Osteocyte (in vitro differentiated cells): ENCODE measurements at regions not wholly inside any gene's neighbourhood (a gene's known extent, or its start where the extent isn't known, plus 50 kb on each side); places are given as distances from the start of the nearest gene placed in this dataset.

Source experiments
- DNase-seq: peaks from one replicate; pipeline ENCODE4 v3.0.0; 2021; ENCODE audit warnings: mixed read lengths; ENCODE audit not compliant: unreplicated experiment; ENCODE audit errors: extremely low spot score
- H3K27ac Mint-ChIP-seq: one replicate; pipeline ENCODE4 v1.8.0; 2021; ENCODE audit warnings: mild to moderate bottlenecking, mixed read lengths; ENCODE audit not compliant: unreplicated experiment
- H3K27me3 Mint-ChIP-seq: one replicate; pipeline ENCODE4 v1.8.0; 2021; ENCODE audit warnings: mixed read lengths; ENCODE audit not compliant: unreplicated experiment
- H3K36me3 Mint-ChIP-seq: one replicate; pipeline ENCODE4 v1.8.0; 2021; ENCODE audit warnings: mixed read lengths; ENCODE audit not compliant: unreplicated experiment
- H3K4me1 Mint-ChIP-seq: one replicate; pipeline ENCODE4 v1.8.0; 2021; ENCODE audit warnings: mixed read lengths; ENCODE audit not compliant: unreplicated experiment
- H3K4me3 Mint-ChIP-seq: one replicate; pipeline ENCODE4 v1.8.0; 2021; ENCODE audit warnings: mild to moderate bottlenecking, moderate library complexity, mixed read lengths; ENCODE audit not compliant: unreplicated experiment
- H3K9me3 Mint-ChIP-seq: one replicate; pipeline ENCODE4 v1.8.0; 2021; ENCODE audit warnings: mixed read lengths; ENCODE audit not compliant: unreplicated experiment
- TF ChIP-seq, protein P1 (sequence below): fragments of 200-600 bp; sonication (generic); IDR thresholded peaks from 2 replicates; pipeline ENCODE4 v1.5.0; 2021; ENCODE audit warnings: antibody characterized with exemption, mild to moderate bottlenecking, moderate library complexity

DNA sequence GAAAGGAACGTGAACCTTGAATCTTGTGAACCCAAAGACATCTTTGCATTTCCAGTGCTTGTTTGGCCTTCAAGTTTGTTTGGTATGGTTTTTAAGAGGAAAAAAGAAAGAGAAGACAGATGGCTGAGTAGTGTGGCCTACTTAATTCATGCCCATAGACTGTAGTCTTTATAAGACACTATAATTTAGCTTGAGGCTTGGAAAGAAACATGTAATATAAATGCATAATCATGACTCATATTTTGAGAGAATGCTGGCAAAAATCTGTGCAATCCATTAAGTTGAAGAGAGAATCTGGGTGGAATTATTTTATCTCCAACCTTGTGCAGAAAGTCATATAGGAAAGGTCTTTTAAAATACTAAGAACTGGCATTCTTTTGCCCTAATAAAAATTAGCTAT, 179.3 kb downstream of the SIPA1L2 start:
- TF ChIP-seq, protein P1, sequence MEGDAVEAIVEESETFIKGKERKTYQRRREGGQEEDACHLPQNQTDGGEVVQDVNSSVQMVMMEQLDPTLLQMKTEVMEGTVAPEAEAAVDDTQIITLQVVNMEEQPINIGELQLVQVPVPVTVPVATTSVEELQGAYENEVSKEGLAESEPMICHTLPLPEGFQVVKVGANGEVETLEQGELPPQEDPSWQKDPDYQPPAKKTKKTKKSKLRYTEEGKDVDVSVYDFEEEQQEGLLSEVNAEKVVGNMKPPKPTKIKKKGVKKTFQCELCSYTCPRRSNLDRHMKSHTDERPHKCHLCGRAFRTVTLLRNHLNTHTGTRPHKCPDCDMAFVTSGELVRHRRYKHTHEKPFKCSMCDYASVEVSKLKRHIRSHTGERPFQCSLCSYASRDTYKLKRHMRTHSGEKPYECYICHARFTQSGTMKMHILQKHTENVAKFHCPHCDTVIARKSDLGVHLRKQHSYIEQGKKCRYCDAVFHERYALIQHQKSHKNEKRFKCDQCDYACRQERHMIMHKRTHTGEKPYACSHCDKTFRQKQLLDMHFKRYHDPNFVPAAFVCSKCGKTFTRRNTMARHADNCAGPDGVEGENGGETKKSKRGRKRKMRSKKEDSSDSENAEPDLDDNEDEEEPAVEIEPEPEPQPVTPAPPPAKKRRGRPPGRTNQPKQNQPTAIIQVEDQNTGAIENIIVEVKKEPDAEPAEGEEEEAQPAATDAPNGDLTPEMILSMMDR, result no peak
- H3K4me1 Mint-ChIP-seq, result peaks cover 27% of the 10 kb centered on the region
- no peaks in the 10 kb centered on the region for H3K27me3 Mint-ChIP-seq
- H3K36me3 Mint-ChIP-seq, result no peaks in the 10 kb centered on the region
- no peaks in the 10 kb centered on the region for H3K9me3 Mint-ChIP-seq
- no peak for DNase-seq
- H3K27ac Mint-ChIP-seq, result peak overlapping the region; percentile 52
- H3K4me3 Mint-ChIP-seq, result no peak overlapping the region

DNA sequence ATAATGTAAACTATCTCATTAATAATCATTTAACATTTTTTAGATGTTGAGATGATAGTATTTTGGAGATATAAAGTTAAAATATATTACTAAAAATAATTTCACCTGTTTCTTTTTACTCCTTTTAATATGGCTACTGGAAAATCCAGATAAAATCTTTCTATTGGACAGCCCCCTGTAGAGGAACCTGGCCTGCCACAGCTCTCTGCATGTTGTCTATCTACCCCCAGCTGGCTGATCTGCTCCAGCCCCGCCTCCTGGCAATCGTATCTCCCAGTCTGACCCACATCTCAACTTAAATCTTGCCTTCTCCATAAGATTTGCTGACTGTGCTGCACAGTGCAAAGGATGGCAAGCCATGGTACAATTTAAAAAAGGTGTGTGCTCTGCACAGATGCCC, 182.8 kb downstream of the SIPA1L2 start:
- TF ChIP-seq, protein P1, result no peak
- no peak for DNase-seq
- Mint-ChIP-seq H3K27ac (no peak overlapping the region), H3K27me3 (no peaks in the 10 kb centered on the region), H3K4me1 (peaks cover 25% of the 10 kb centered on the region), H3K9me3 (no peaks in the 10 kb centered on the region), H3K36me3 (peaks cover 6% of the 10 kb centered on the region), H3K4me3 (no peak overlapping the region)

DNA sequence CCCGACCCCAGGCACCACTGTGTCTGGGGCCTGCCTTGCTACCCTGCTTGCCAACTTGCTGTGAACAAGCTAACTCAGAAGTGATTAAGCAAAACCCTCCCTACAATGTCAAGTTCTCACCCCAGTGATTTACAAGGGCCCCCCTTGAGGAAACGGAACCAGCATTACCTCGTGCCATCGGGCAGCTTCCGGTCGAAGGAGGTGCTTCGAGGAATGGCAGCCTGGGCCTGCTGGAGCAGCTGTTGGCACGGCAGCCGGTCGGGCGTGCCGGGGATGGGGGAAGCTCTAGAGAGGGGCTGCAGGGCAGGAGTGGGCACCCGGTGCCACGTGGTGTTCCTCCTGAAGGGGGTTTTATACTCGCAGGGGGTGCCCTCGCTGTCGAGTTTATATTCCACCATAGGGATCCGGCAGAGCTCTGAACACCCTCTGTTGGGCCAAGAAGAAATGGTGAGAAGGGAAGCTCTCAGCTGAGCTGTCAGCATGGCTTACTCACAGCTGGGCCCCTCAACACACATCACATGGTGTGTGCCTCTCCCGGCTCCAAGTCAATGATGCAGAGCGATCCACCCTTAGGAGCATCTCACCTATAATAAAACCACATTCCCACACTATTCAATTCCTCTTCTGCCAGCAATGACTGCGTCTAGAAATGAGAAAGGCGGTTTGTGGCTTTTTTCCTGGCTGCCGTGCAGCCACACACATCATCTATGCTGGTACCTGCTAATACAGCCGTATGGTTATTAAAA, 184.4 kb downstream of the SIPA1L2 start:
- DNase-seq, result no peak

DNA sequence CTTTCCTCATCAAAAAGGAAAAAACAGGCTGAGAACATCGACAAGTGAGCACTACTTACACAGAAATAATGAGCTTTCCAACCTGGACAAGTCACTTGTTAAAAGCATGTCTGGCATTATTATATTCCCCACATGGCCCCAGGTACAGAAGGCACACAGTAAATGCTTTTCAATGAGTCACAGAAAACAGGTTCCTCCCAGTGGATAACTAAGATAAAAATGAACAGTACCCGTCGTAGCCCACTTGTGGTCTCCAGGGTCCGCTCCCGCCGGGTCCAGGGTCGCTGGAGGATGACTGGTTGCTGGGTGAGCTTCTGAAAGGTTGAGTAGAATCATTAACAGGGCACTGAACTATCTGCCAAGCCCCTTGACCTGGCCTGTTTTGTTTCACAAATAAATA, 186.6 kb downstream of the SIPA1L2 start:
- no peak for DNase-seq
- Mint-ChIP-seq H3K4me3 (no peak overlapping the region), H3K27ac (no peak overlapping the region), H3K36me3 (peaks cover 25% of the 10 kb centered on the region), H3K4me1 (peaks cover 4% of the 10 kb centered on the region), H3K9me3 (no peaks in the 10 kb centered on the region), H3K27me3 (no peaks in the 10 kb centered on the region)
- TF ChIP-seq, protein P1, result no peak

More for the DNA sequence above, 184.4 kb downstream of the SIPA1L2 start:
- H3K9me3 Mint-ChIP-seq, result no peaks in the 10 kb centered on the region
- peaks cover 9% of the 10 kb centered on the region for H3K4me1 Mint-ChIP-seq
- no peak overlapping the region for H3K4me3 Mint-ChIP-seq
- no peak overlapping the region for H3K27ac Mint-ChIP-seq
- H3K27me3 Mint-ChIP-seq, result no peaks in the 10 kb centered on the region
- H3K36me3 Mint-ChIP-seq, result peaks cover 15% of the 10 kb centered on the region
- TF ChIP-seq, protein P1, result no peak

DNA sequence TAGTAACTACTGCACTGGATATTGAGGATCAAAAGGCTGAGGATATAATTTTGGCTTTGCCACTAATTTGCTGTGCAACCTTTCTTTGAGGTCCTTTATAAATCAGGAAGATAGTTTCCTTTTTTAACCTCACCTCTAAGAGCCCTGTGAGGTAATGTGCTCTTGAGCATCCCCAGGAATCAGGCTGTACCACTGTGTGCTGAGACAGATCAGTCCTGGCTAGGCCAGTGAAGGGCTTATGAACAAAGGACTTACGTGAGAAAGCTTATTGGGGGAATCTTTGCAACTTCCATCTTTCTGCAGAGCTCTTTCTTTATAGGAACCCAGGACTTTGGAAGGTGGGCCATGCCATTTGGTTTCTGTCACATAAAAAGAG, 188.9 kb downstream of the SIPA1L2 start:
- Mint-ChIP-seq H3K27me3 (no peaks in the 10 kb centered on the region), H3K4me1 (peaks cover 14% of the 10 kb centered on the region), H3K9me3 (no peaks in the 10 kb centered on the region), H3K36me3 (peaks cover 25% of the 10 kb centered on the region), H3K4me3 (no peak overlapping the region), H3K27ac (no peak overlapping the region)
- TF ChIP-seq, protein P1, result no peak
- no peak for DNase-seq
